ENCODE measurements at regions not wholly inside any gene's neighbourhood (a gene's known extent, or its start where the extent isn't known, plus 50 kb on each side); places are given as distances from the start of the nearest gene placed in this dataset.

GRCh38 chrX:69083361-69083760 is 81.9 kb downstream of the PJA1 start:
- DNase-seq, result no peak

GRCh38 chrX:69082753-69083150 is 82.5 kb downstream of the PJA1 start:
- no peak for DNase-seq

- no peak for DNase-seq
These were observed 83.0 kb downstream of the PJA1 start for GRCh38 chrX:69082055-69082752.

GRCh38 chrX:69080855-69081465 is 84.3 kb downstream of the PJA1 start:
- DNase-seq, result no peak

GRCh38 chrX:69079268-69079667 is 86.0 kb downstream of the PJA1 start:
- no peak for DNase-seq

GRCh38 chrX:69077895-69078455 is 87.3 kb downstream of the PJA1 start:
- no peak for DNase-seq

- no peak for DNase-seq
These were observed 89.2 kb downstream of the PJA1 start for GRCh38 chrX:69076088-69076487.

GRCh38 chrX:69074726-69075125 is 90.5 kb downstream of the PJA1 start:
- DNase-seq, result no peak

GRCh38 chrX:69073721-69074120 is 91.5 kb downstream of the PJA1 start:
- DNase-seq, result no peak

- DNase-seq, result no peak
These were observed 92.0 kb downstream of the PJA1 start for GRCh38 chrX:69073241-69073640.

- no peak for DNase-seq
These were observed 92.7 kb downstream of the PJA1 start for GRCh38 chrX:69072486-69073006.

GRCh38 chrX:69070949-69071650 is 94.2 kb downstream of the PJA1 start:
- no peak for DNase-seq

- DNase-seq, result no peak
These were observed 95.4 kb downstream of the PJA1 start for GRCh38 chrX:69069876-69070275.

GRCh38 chrX:69069086-69069445 is 96.2 kb downstream of the PJA1 start:
- DNase-seq, result no peak

- DNase-seq, result no peak
These were observed 96.8 kb downstream of the PJA1 start for GRCh38 chrX:69068301-69069085.

GRCh38 chrX:69067841-69068240 is 97.4 kb downstream of the PJA1 start:
- no peak for DNase-seq

GRCh38 chrX:69066966-69067525 is 98.2 kb downstream of the PJA1 start:
- DNase-seq, result no peak

GRCh38 chrX:69066021-69066757 is 99.1 kb downstream of the PJA1 start:
- no peak for DNase-seq

- DNase-seq, result no peak
These were observed 99.8 kb downstream of the PJA1 start for GRCh38 chrX:69065451-69065850.

GRCh38 chrX:69063486-69063885 is 101.8 kb downstream of the PJA1 start:
- DNase-seq, result no peak

GRCh38 chrX:69062493-69062892 is 102.8 kb downstream of the PJA1 start:
- no peak for DNase-seq

Data from activated CD4-positive, alpha-beta T cell treated with anti-CD3 and anti-CD28 coated beads, Interleukin-2, amount 50 U/mL, for 48 hours (primary cell).